BE2C (cell line): ENCODE measurements at regions not wholly inside any gene's neighbourhood (a gene's known extent, or its start where the extent isn't known, plus 50 kb on each side); places are given as distances from the start of the nearest gene placed in this dataset.
A peak's percentile ranks its signal among the peaks of the same experiment; 100 is the strongest.

ENCODE experiments used
- DNase-seq: peaks from one replicate; pipeline ENCODE4 v3.0.0-alpha.2; 2020
- H3K27me3 ChIP-seq: fragments of 250-450 bp; sonication (Bioruptor Pico); 2 replicates; pipeline ENCODE4 v1.5.1; 2020; ENCODE audit warnings: mild to moderate bottlenecking
- H3K36me3 ChIP-seq: fragments of 250-450 bp; sonication (Bioruptor Pico); 2 replicates; pipeline ENCODE4 v1.5.1; 2020; ENCODE audit warnings: mild to moderate bottlenecking
- H3K4me1 ChIP-seq: fragments of 250-450 bp; sonication (Bioruptor Pico); 2 replicates; pipeline ENCODE4 v1.5.1; 2020
- H3K4me3 ChIP-seq: 2 replicates; pipeline ENCODE4 v1.5.1; 2011; ENCODE audit warnings: low read depth, low read length
- H3K9me3 ChIP-seq: fragments of 250-450 bp; sonication (Bioruptor Pico); 2 replicates; pipeline ENCODE4 v1.5.1; 2020
- TF ChIP-seq, protein P1 (sequence below): IDR thresholded peaks from 2 replicates; pipeline ENCODE4 v1.5.1; 2012; ENCODE audit warnings: mild to moderate bottlenecking, low read depth, low read length

DNA sequence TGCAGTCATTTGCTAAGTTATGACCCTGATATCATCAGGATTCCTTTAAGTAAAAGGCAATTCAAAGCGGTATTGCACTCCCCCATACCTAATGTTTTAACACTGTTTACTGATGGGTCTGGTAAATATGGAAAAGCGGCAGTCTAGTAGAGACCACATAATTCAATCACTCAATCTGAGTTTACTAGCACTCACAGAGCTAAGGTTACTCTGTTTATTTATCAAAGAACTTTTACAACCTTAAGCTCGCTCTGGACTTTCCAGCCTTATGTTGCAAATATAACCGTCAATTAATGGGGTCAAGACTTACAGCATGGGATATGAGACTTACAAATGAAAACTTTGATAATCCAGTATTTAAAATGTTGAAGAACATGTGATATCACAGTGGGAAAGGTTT is 124.5 kb upstream of the ZCCHC13 start:
- no peak overlapping the region for H3K4me3 ChIP-seq
- H3K27me3 ChIP-seq, result no peaks in the 10 kb centered on the region
- H3K9me3 ChIP-seq, result no peaks in the 10 kb centered on the region
- H3K36me3 ChIP-seq, result no peaks in the 10 kb centered on the region
- TF ChIP-seq, protein P1, sequence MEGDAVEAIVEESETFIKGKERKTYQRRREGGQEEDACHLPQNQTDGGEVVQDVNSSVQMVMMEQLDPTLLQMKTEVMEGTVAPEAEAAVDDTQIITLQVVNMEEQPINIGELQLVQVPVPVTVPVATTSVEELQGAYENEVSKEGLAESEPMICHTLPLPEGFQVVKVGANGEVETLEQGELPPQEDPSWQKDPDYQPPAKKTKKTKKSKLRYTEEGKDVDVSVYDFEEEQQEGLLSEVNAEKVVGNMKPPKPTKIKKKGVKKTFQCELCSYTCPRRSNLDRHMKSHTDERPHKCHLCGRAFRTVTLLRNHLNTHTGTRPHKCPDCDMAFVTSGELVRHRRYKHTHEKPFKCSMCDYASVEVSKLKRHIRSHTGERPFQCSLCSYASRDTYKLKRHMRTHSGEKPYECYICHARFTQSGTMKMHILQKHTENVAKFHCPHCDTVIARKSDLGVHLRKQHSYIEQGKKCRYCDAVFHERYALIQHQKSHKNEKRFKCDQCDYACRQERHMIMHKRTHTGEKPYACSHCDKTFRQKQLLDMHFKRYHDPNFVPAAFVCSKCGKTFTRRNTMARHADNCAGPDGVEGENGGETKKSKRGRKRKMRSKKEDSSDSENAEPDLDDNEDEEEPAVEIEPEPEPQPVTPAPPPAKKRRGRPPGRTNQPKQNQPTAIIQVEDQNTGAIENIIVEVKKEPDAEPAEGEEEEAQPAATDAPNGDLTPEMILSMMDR, result no peak
- H3K4me1 ChIP-seq, result no peaks in the 10 kb centered on the region
- DNase-seq, result no peak

GRCh38 chrX:74179071-74179470 is 124.9 kb upstream of the ZCCHC13 start:
- H3K36me3 ChIP-seq, result no peaks in the 10 kb centered on the region
- H3K4me1 ChIP-seq, result no peaks in the 10 kb centered on the region
- TF ChIP-seq, protein P1, result no peak
- no peaks in the 10 kb centered on the region for H3K9me3 ChIP-seq
- peak overlapping the region; percentile 35 for H3K4me3 ChIP-seq
- no peak for DNase-seq
- no peaks in the 10 kb centered on the region for H3K27me3 ChIP-seq

- Histone ChIP-seq H3K4me3 (peak overlapping the region; percentile 35), H3K4me1 (no peaks in the 10 kb centered on the region), H3K36me3 (no peaks in the 10 kb centered on the region), H3K9me3 (no peaks in the 10 kb centered on the region), H3K27me3 (no peaks in the 10 kb centered on the region)
- TF ChIP-seq, protein P1, result no peak
- peak; percentile 67 for DNase-seq
Observed at GRCh38 chrX:74178536-74178935, 125.4 kb upstream of the ZCCHC13 start.

GRCh38 chrX:74171465-74171864 is 132.5 kb upstream of the ZCCHC13 start:
- no peak for DNase-seq
- H3K36me3 ChIP-seq, result no peaks in the 10 kb centered on the region
- no peak overlapping the region for H3K4me3 ChIP-seq
- TF ChIP-seq, protein P1, result no peak
- no peaks in the 10 kb centered on the region for H3K4me1 ChIP-seq
- H3K9me3 ChIP-seq, result no peaks in the 10 kb centered on the region
- no peaks in the 10 kb centered on the region for H3K27me3 ChIP-seq

GRCh38 chrX:74162199-74162598 is 141.8 kb upstream of the ZCCHC13 start:
- DNase-seq, result no peak
- no peaks in the 10 kb centered on the region for H3K27me3 ChIP-seq
- no peaks in the 10 kb centered on the region for H3K9me3 ChIP-seq
- H3K4me1 ChIP-seq, result no peaks in the 10 kb centered on the region
- no peak overlapping the region for H3K4me3 ChIP-seq
- no peaks in the 10 kb centered on the region for H3K36me3 ChIP-seq
- TF ChIP-seq, protein P1, result no peak

DNA sequence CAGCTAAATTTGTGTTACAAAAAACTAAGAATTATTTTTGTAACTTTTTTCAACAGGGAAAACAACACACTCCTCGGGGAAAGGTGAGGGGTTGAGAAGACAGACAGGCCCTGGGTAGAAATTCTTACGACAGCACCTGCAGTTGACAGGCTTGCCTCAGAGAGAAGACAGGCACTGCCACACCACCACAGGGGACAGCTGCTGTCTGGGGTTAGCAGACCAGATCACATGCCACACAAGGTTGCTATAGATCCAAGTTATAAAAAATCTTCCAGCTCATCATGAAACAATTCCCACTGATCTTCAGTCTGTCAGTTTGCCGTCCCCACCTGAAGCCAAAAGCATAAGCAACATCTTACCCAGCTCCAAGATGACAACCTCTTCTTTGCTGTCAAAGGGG is 143.2 kb upstream of the ZCCHC13 start:
- no peak for DNase-seq
- Histone ChIP-seq H3K36me3 (no peaks in the 10 kb centered on the region), H3K4me3 (no peak overlapping the region), H3K27me3 (no peaks in the 10 kb centered on the region), H3K9me3 (no peaks in the 10 kb centered on the region), H3K4me1 (no peaks in the 10 kb centered on the region)
- TF ChIP-seq, protein P1, result no peak
